GM23248 (cell line): ENCODE measurements at regions not wholly inside any gene's neighbourhood (a gene's known extent, or its start where the extent isn't known, plus 50 kb on each side); places are given as distances from the start of the nearest gene placed in this dataset.

Experiments
- EZH2 ChIP-seq: fragments of 200-600 bp; sonication (generic); IDR thresholded peaks from 2 replicates; pipeline ENCODE4 v1.6.1; 2018; ENCODE audit warnings: antibody characterized with exemption, mild to moderate bottlenecking; ENCODE audit not compliant: insufficient read depth, poor library complexity, severe bottlenecking
- EZH2phosphoT487 ChIP-seq: fragments of 200-600 bp; sonication (generic); IDR thresholded peaks from 2 replicates; pipeline ENCODE4 v1.6.1; 2018; ENCODE audit warnings: antibody characterized with exemption, moderate library complexity, mild to moderate bottlenecking, low read depth; ENCODE audit not compliant: insufficient read depth

DNA sequence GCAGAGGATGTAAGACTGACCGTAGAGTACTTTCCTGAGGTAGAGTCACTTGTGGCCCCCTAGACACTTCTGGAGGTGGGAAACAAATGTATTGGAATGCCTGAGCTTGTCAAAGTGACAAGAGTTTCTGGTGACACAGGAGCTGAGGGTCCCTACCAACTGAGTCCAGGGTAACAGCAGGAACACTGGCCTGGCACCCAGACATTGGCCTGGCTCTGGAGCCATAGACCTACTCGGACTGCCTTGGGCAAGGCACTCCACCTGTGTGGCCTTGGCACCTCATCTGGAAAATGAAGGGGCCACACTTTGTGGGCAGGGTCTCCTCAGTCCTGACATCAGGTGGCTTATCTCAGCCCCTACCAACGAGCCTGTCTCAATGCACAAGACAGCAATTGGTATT, 398.2 kb upstream of the CELF4 start:
- TF ChIP-seq EZH2 (no peak), EZH2phosphoT487 (no peak)
